ENCODE measurements at regions not wholly inside any gene's neighbourhood (a gene's known extent, or its start where the extent isn't known, plus 50 kb on each side); places are given as distances from the start of the nearest gene placed in this dataset.

DNA sequence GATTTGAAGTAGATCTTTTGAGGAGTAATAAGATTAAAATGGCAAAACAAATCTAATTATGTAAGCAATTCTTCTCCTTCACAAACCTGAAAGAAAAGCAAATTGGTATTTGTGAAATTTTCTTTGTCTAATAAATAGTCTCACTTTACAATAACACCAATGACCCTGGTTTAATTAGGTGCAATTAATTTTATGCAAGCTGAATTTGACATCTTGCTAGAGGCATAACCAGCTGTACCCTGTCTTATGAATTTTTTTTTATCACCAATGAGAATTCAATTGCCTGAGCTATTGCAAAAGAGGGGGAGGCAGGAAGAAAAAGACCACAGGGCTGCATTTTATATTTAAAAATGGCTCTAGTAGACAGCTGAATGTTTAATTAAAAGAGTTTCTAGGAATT lies 113.5 kb upstream of the IL12A start:
- no peaks in the 10 kb centered on the region for H3K4me1 ChIP-seq (ENCODE audit: control insufficient read depth, insufficient read depth, low read length)
- Mint-ChIP-seq H3K27ac (no peak overlapping the region), H3K4me3 (no peak overlapping the region), H3K9me3 (no peaks in the 10 kb centered on the region), H3K4me1 (no peaks in the 10 kb centered on the region), H3K36me3 (no peaks in the 10 kb centered on the region), H3K27me3 (ENCODE audit: low read depth in 2 of 2) (peaks cover 0 to 5% of the 10 kb centered on the region in 2 donors)
- H3K27me3 ChIP-seq (ENCODE audit: control insufficient read depth, insufficient read depth, low read length): no peaks in the 10 kb centered on the region
- no peak overlapping the region for H3K27ac ChIP-seq (ENCODE audit: low read length)
- no peak for DNase-seq
- H3K4me3 ChIP-seq (ENCODE audit: low read length): no peak overlapping the region
- no peak for ATAC-seq
- intact Hi-C loops (cut with micrococcal nuclease): no loop called here
- H3K36me3 ChIP-seq (ENCODE audit: control insufficient read depth, insufficient read depth, low read length): no peaks in the 10 kb centered on the region
- H3K9me3 ChIP-seq (ENCODE audit: control insufficient read depth, insufficient read depth, low read length): no peaks in the 10 kb centered on the region
- no peak for TF ChIP-seq CTCF (IDR thresholded peaks at IDR 0.05)

DNA sequence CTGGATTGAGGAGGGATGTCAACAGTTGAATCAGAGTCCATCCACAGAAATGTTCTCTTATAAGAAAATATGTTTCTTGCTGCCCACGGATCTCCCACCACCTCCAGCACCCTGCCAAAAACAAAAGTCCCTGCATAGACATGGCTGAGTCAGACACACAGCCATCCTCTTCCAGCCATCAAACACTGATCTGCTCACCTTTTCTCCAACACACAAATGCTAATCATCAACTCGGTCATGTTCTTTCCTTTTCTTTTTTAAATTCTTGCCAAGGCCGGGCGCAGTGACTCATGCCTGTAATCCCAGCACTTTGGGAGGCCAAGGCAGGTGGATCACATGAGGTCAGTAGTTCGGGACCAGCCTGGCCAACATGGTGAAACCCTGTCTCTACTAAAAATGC lies 110.7 kb upstream of the IL12A start:
- Mint-ChIP-seq H3K27ac (no peak overlapping the region), H3K9me3 (no peaks in the 10 kb centered on the region), H3K4me3 (no peak overlapping the region), H3K4me1 (no peaks in the 10 kb centered on the region), H3K36me3 (no peaks in the 10 kb centered on the region), H3K27me3 (ENCODE audit: low read depth in 2 of 2) (peaks cover 0 to 8% of the 10 kb centered on the region in 2 donors)
- DNase-seq: no peak
- Histone ChIP-seq H3K27ac (ENCODE audit: low read length) (no peak overlapping the region), H3K27me3 (ENCODE audit: control insufficient read depth, insufficient read depth, low read length) (no peaks in the 10 kb centered on the region), H3K36me3 (ENCODE audit: control insufficient read depth, insufficient read depth, low read length) (no peaks in the 10 kb centered on the region), H3K4me3 (ENCODE audit: low read length) (no peak overlapping the region), H3K9me3 (ENCODE audit: control insufficient read depth, insufficient read depth, low read length) (no peaks in the 10 kb centered on the region), H3K4me1 (ENCODE audit: control insufficient read depth, insufficient read depth, low read length) (no peaks in the 10 kb centered on the region)
- intact Hi-C loops (cut with micrococcal nuclease): no loop called here
- no peak for TF ChIP-seq CTCF (IDR thresholded peaks at IDR 0.05)
- WGBS (ENCODE audit: insufficient coverage): 94% methylated on average over 5 of the region's 5 CpGs
- no peak for ATAC-seq

DNA sequence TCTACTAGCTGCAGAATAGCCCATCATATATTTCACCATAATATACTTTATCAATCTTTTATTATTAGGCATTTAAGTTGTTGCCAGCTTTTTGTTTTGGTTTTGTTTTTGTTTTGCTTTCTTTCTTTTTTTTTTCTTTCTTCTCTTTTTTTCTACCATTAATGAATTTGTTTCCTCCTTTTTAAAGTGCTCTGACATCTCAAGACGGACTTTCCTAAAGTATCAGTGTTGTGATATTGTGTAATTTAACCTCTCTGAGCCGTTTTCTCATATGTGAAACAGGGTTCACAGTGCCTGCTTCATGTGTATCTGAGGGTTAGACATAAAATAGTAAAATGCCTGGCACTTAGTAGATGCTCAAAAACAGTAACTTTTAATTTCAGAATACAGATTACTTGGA lies 109.5 kb upstream of the IL12A start:
- ATAC-seq (no peak), DNase-seq (no peak)
- Mint-ChIP-seq H3K9me3 (no peaks in the 10 kb centered on the region), H3K36me3 (no peaks in the 10 kb centered on the region), H3K27ac (no peak overlapping the region), H3K27me3 (ENCODE audit: low read depth in 2 of 2) (peaks cover 0 to 9% of the 10 kb centered on the region in 2 donors), H3K4me3 (no peak overlapping the region), H3K4me1 (no peaks in the 10 kb centered on the region)
- Histone ChIP-seq H3K4me3 (ENCODE audit: low read length) (no peak overlapping the region), H3K4me1 (ENCODE audit: control insufficient read depth, insufficient read depth, low read length) (no peaks in the 10 kb centered on the region), H3K27me3 (ENCODE audit: control insufficient read depth, insufficient read depth, low read length) (no peaks in the 10 kb centered on the region), H3K9me3 (ENCODE audit: control insufficient read depth, insufficient read depth, low read length) (no peaks in the 10 kb centered on the region), H3K36me3 (ENCODE audit: control insufficient read depth, insufficient read depth, low read length) (no peaks in the 10 kb centered on the region), H3K27ac (ENCODE audit: low read length) (no peak overlapping the region)
- 81% methylated on average over 2 of the region's 2 CpGs for WGBS (ENCODE audit: insufficient coverage)
- intact Hi-C loops (cut with micrococcal nuclease): no loop called here
- TF ChIP-seq CTCF (IDR thresholded peaks at IDR 0.05): no peak

- H3K36me3 Mint-ChIP-seq: no peaks in the 10 kb centered on the region
These were observed 109.0 kb upstream of the IL12A start for GRCh38 chr3:159879598-159879997.

More at GRCh38 chr3:159879598-159879997, 109.0 kb upstream of the IL12A start:
- DNase-seq (no peak), ATAC-seq (no peak)
- no peak for TF ChIP-seq CTCF (IDR thresholded peaks at IDR 0.05)
- H3K4me1 Mint-ChIP-seq: no peaks in the 10 kb centered on the region
- H3K27ac Mint-ChIP-seq: no peak overlapping the region
- no peaks in the 10 kb centered on the region for H3K27me3 ChIP-seq (ENCODE audit: control insufficient read depth, insufficient read depth, low read length)
- no peak overlapping the region for H3K4me3 Mint-ChIP-seq
- 86% methylated on average over 6 of the region's 6 CpGs for WGBS (ENCODE audit: insufficient coverage)
- H3K27ac ChIP-seq (ENCODE audit: low read length): no peak overlapping the region
- H3K4me3 ChIP-seq (ENCODE audit: low read length): no peak overlapping the region
- intact Hi-C loops (cut with micrococcal nuclease): no loop called here
- no peaks in the 10 kb centered on the region for H3K4me1 ChIP-seq (ENCODE audit: control insufficient read depth, insufficient read depth, low read length)
- no peaks in the 10 kb centered on the region for H3K36me3 ChIP-seq (ENCODE audit: control insufficient read depth, insufficient read depth, low read length)
- H3K9me3 Mint-ChIP-seq: no peaks in the 10 kb centered on the region
- peaks cover 0 to 9% of the 10 kb centered on the region in 2 donors for H3K27me3 Mint-ChIP-seq (ENCODE audit: low read depth in 2 of 2)
- H3K9me3 ChIP-seq (ENCODE audit: control insufficient read depth, insufficient read depth, low read length): no peaks in the 10 kb centered on the region

Data from natural killer cell (primary cell).